AG04449 (cell line): ENCODE measurements at regions not wholly inside any gene's neighbourhood (a gene's known extent, or its start where the extent isn't known, plus 50 kb on each side); places are given as distances from the start of the nearest gene placed in this dataset.

ENCODE experiments used
- CTCF ChIA-PET: fragments of 350-600 bp; formaldehyde crosslinking; extraction: SDS; loops from one replicate; lab custom pipeline; 2021; ENCODE audit warnings: antibody characterized with exemption; lab: Yijun Ruan, JAX
- POLR2A ChIA-PET: fragments of 400-600, 350-600 bp; formaldehyde crosslinking; extraction: SDS; loops from one replicate; lab custom pipeline; 2020; ENCODE audit warnings: antibody characterized with exemption, inconsistent platforms; lab: Yijun Ruan, JAX
- DNase-seq: peaks from one replicate; pipeline ENCODE4 v3.0.0-alpha.2; 2010; ENCODE audit warnings: low read depth, low spot score
- H3K4me3 ChIP-seq: 2 replicates; pipeline ENCODE4 v1.5.1; 2011; ENCODE audit warnings: low read depth, mild to moderate bottlenecking, control low read depth, low read length
- CTCF ChIP-seq: IDR thresholded peaks from one replicate; pipeline ENCODE4 v1.5.1; 2011; ENCODE audit warnings: mild to moderate bottlenecking, moderate library complexity, low read length, control low read depth, inconsistent platforms; ENCODE audit not compliant: insufficient read depth; ENCODE audit errors: missing control alignments

- ChIA-PET CTCF (no interaction called here), POLR2A (no interaction called here)
- no peak overlapping the region for H3K4me3 ChIP-seq
- DNase-seq = no peak
- no peak for TF ChIP-seq CTCF
These were observed 560.9 kb upstream of the PKDCC start for GRCh38 chr2:41486948-41487347.

GRCh38 chr2:41488888-41489287 lies 558.9 kb upstream of the PKDCC start:
- CTCF ChIA-PET = no interaction called here
- no peak overlapping the region for H3K4me3 ChIP-seq
- no peak for TF ChIP-seq CTCF
- POLR2A ChIA-PET = no interaction called here
- no peak for DNase-seq

GRCh38 chr2:41489638-41490037 lies 558.2 kb upstream of the PKDCC start:
- ChIA-PET CTCF (no interaction called here), POLR2A (no interaction called here)
- DNase-seq = no peak

GRCh38 chr2:41495050-41495449 lies 552.8 kb upstream of the PKDCC start:
- no peak overlapping the region for H3K4me3 ChIP-seq
- POLR2A ChIA-PET = no interaction called here
- TF ChIP-seq CTCF = no peak
- CTCF ChIA-PET = no interaction called here
- DNase-seq = no peak

More at GRCh38 chr2:41489638-41490037, 558.2 kb upstream of the PKDCC start:
- H3K4me3 ChIP-seq = no peak overlapping the region
- no peak for TF ChIP-seq CTCF

GRCh38 chr2:41496908-41497307 lies 550.9 kb upstream of the PKDCC start:
- no peak overlapping the region for H3K4me3 ChIP-seq
- DNase-seq = no peak
- TF ChIP-seq CTCF = no peak
- POLR2A ChIA-PET = no interaction called here
- CTCF ChIA-PET = no interaction called here

GRCh38 chr2:41498781-41499180 lies 549.0 kb upstream of the PKDCC start:
- no peak for DNase-seq
- ChIA-PET CTCF (interaction anchor here (1.0 kb wide), 1 partner anchor 200 kb away, joined by 3 read pairs; no protein-coding TSS in a partner anchor), POLR2A (no interaction called here)
- TF ChIP-seq CTCF = no peak
- no peak overlapping the region for H3K4me3 ChIP-seq
